ENCODE measurements at regions not wholly inside any gene's neighbourhood (a gene's known extent, or its start where the extent isn't known, plus 50 kb on each side); places are given as distances from the start of the nearest gene placed in this dataset.
"Not testable (repeated sequence)": the region's sequence is repeated elsewhere in the genome, so short reads cannot be mapped to it uniquely, and the experiment has no call there.

DNA sequence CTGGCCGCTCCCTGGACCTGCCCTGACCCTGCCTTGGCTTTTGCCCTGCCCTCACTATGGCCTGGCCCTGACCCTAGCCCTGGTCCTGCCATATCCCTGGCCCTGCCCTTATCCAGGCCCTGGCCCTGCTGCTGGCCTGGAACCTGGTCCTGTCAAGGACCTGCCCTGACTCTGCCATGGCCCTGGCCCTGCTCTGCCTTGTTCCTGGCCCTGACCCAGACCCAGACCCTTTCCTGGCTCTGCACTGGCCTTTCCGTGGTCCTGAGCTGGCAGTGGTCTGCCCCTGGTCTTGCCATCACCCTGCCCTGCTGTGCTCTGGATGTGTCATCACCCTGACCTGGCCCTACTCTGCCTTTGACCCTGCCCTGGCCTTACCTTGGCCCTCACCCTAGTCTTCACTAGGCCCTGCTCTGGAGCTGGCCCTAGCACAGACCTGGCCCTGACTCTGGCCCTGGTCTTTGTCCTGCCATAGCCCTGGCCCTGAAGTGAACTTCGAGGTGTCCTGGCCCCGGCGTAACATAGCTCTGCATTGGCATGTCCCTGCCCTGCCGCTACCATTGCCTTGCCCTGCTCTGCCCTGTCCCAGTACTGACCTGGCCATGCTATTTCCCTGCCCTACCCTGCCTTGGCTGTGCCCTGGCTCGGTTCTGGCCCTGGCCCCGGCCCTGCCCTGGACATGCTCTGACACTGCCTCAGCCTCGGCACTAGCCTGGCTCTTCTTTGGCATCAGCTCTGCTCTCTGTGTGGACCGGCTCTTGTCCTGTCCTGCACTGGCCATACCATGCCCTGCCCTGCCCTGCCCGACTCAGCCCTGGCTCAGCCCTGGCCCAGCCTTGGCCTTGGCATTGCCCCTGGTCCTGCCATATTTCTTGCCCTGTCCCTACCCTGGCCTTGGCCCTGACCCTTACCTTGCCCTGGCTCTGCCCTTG, 239.2 kb downstream of the GOLGA6L6 start:
- TF ChIP-seq, protein P1, sequence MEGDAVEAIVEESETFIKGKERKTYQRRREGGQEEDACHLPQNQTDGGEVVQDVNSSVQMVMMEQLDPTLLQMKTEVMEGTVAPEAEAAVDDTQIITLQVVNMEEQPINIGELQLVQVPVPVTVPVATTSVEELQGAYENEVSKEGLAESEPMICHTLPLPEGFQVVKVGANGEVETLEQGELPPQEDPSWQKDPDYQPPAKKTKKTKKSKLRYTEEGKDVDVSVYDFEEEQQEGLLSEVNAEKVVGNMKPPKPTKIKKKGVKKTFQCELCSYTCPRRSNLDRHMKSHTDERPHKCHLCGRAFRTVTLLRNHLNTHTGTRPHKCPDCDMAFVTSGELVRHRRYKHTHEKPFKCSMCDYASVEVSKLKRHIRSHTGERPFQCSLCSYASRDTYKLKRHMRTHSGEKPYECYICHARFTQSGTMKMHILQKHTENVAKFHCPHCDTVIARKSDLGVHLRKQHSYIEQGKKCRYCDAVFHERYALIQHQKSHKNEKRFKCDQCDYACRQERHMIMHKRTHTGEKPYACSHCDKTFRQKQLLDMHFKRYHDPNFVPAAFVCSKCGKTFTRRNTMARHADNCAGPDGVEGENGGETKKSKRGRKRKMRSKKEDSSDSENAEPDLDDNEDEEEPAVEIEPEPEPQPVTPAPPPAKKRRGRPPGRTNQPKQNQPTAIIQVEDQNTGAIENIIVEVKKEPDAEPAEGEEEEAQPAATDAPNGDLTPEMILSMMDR (conservative IDR thresholded peaks at IDR 0.05; ENCODE audit: low read depth, low read length), result not testable (repeated sequence)
- TF ChIP-seq RFX5, MAFK, POLR2A, SMC3 (IDR thresholded peaks at IDR 0.05; ENCODE audit: low read depth, low read length): not testable (repeated sequence)
- TF ChIP-seq, protein P2, sequence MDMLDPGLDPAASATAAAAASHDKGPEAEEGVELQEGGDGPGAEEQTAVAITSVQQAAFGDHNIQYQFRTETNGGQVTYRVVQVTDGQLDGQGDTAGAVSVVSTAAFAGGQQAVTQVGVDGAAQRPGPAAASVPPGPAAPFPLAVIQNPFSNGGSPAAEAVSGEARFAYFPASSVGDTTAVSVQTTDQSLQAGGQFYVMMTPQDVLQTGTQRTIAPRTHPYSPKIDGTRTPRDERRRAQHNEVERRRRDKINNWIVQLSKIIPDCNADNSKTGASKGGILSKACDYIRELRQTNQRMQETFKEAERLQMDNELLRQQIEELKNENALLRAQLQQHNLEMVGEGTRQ (IDR thresholded peaks at IDR 0.05; ENCODE audit: low read depth, low read length), result not testable (repeated sequence)
- TF ChIP-seq, protein P3, sequence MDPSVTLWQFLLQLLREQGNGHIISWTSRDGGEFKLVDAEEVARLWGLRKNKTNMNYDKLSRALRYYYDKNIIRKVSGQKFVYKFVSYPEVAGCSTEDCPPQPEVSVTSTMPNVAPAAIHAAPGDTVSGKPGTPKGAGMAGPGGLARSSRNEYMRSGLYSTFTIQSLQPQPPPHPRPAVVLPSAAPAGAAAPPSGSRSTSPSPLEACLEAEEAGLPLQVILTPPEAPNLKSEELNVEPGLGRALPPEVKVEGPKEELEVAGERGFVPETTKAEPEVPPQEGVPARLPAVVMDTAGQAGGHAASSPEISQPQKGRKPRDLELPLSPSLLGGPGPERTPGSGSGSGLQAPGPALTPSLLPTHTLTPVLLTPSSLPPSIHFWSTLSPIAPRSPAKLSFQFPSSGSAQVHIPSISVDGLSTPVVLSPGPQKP (IDR thresholded peaks at IDR 0.05; ENCODE audit: borderline replicate concordance, low read depth, low read length), result not testable (repeated sequence)
